Panc1 (cell line): ENCODE measurements at regions not wholly inside any gene's neighbourhood (a gene's known extent, or its start where the extent isn't known, plus 50 kb on each side); places are given as distances from the start of the nearest gene placed in this dataset.

Source experiments
- ATAC-seq: fragments of 200-7000 bp; cut with Tn5 transposase; 2 replicates; pipeline ENCODE4 v1.9.1; 2020; ENCODE audit warnings: mild to moderate bottlenecking, moderate library complexity
- BruUV-seq: library from RNA; stranded (reverse); fragments of 400-500 nt; replicated peaks from 2 replicates; lab custom pipeline; 2021; lab: Mats Ljungman, UMichigan
- CTCF ChIA-PET: fragments of 300-600 bp; sonication (Branson Sonifier 250); formaldehyde crosslinking; loops from one replicate; lab custom pipeline; 2022; ENCODE audit warnings: antibody characterized with exemption; lab: Charles Lee
- POLR2A ChIA-PET: fragments of 300-600 bp; sonication (Branson Sonifier 250); formaldehyde crosslinking; loops from one replicate; lab custom pipeline; 2022; ENCODE audit warnings: antibody characterized with exemption; lab: Charles Lee
- DNase-seq: peaks from one replicate; pipeline ENCODE4 v3.0.0-alpha.2; 2010; ENCODE audit warnings: low read depth, low spot score
- H3K27ac ChIP-seq: 2 replicates; pipeline ENCODE4 v1.5.1; 2011; ENCODE audit warnings: mild to moderate bottlenecking, low read length, inconsistent platforms
- H3K27me3 ChIP-seq: fragments of 200-500 bp; sonication (Bioruptor generic); 2 replicates; pipeline ENCODE4 v1.6.0; 2014; ENCODE audit warnings: low read length, inconsistent platforms; ENCODE audit not compliant: control insufficient read depth, insufficient read depth
- H3K36me3 ChIP-seq: fragments of 200-500 bp; sonication (Bioruptor generic); 2 replicates; pipeline ENCODE4 v1.5.1; 2014; ENCODE audit warnings: inconsistent platforms, mild to moderate bottlenecking, low read length, moderate library complexity; ENCODE audit not compliant: control insufficient read depth, insufficient read depth
- H3K4me1 ChIP-seq: 2 replicates; pipeline ENCODE4 v1.5.1; 2011; ENCODE audit warnings: inconsistent platforms, mild to moderate bottlenecking, low read length, moderate library complexity; ENCODE audit not compliant: control insufficient read depth, insufficient read depth
- H3K4me3 ChIP-seq, 2 experiments: 2 replicates each; pipeline ENCODE4 v1.5.1; 2011 to 2012; ENCODE audit warnings: low read depth in 2 of 2, low read length in 2 of 2, mild to moderate bottlenecking in 2 of 2, inconsistent platforms in 1 of 2, moderate library complexity in 1 of 2
- H3K9me3 ChIP-seq: fragments of 200-500 bp; sonication (Bioruptor generic); 2 replicates; pipeline ENCODE4 v1.5.1; 2014; ENCODE audit warnings: low read depth, mild to moderate bottlenecking, inconsistent platforms, low read length, moderate library complexity; ENCODE audit not compliant: control insufficient read depth, insufficient read depth
- CTCF ChIP-seq: fragments of 450-650 bp; IDR thresholded peaks from 2 replicates; pipeline ENCODE4 v1.5.1; 2017; ENCODE audit warnings: mild to moderate bottlenecking
- POLR2AphosphoS5 ChIP-seq: IDR thresholded peaks from 2 replicates; pipeline ENCODE4 v1.6.1; 2012; ENCODE audit warnings: mild to moderate bottlenecking, low read depth, low read length, moderate library complexity
- REST ChIP-seq, 2 experiments: IDR thresholded peaks; 2 replicates each; pipeline ENCODE4 v1.6.1; 2011 to 2012; ENCODE audit warnings: low read depth in 2 of 2, control low read depth in 1 of 2, low read length in 1 of 2, mild to moderate bottlenecking in 1 of 2, moderate library complexity in 1 of 2; ENCODE audit not compliant: insufficient read depth in 1 of 2
- SIN3A ChIP-seq: IDR thresholded peaks from 2 replicates; pipeline ENCODE4 v1.6.1; 2012; ENCODE audit warnings: low read depth, mild to moderate bottlenecking, low read length, moderate library complexity, borderline replicate concordance; ENCODE audit not compliant: insufficient read depth
- TCF7L2 ChIP-seq: IDR thresholded peaks from 2 replicates; pipeline ENCODE4 v1.6.1; 2011; ENCODE audit warnings: mild to moderate bottlenecking, low read depth, low read length, inconsistent platforms
- in situ Hi-C: cut with HindIII; loops from 2 replicates; pipeline ENCODE4 v1.10.0; 2016; ENCODE audit warnings: low sequenced_read_pairs, low pct_unique_long_range_greater_than_20kb
- intact Hi-C: fragments of 100-400 bp; cut with micrococcal nuclease; formaldehyde crosslinking; loops from one replicate; pipeline ENCODE4 v1.10.0; 2022; ENCODE audit not compliant: unreplicated experiment

GRCh38 chr13:87884884-87885283 lies 213.7 kb downstream of the SLITRK5 start:
- H3K4me1 ChIP-seq, result no peaks in the 10 kb centered on the region
- H3K36me3 ChIP-seq, result no peaks in the 10 kb centered on the region
- no peaks in the 10 kb centered on the region for H3K27me3 ChIP-seq
- BruUV-seq, result no TSS peak
- no peak overlapping the region for H3K27ac ChIP-seq
- no peaks in the 10 kb centered on the region for H3K9me3 ChIP-seq
- ATAC-seq (no peak), DNase-seq (no peak)
- in situ Hi-C loops (no loop called here), intact Hi-C loops (no loop called here)
- ChIA-PET CTCF (no interaction called here), POLR2A (no interaction called here)
- no peak overlapping the region for H3K4me3 ChIP-seq
- TF ChIP-seq POLR2AphosphoS5 (no peak), REST (IDR thresholded peaks at IDR 0.05; ENCODE audit: insufficient read depth in 1 of 2, low read depth in 2 of 2, low read length in 1 of 2) (no peak), CTCF (no peak), TCF7L2 (no peak), SIN3A (no peak)

GRCh38 chr13:87887459-87888123 lies 216.4 kb downstream of the SLITRK5 start:
- ChIA-PET CTCF (no interaction called here), POLR2A (interaction anchor here (0.6 kb wide), 1 partner anchor 15 kb away, joined by 6 read pairs; no protein-coding TSS in a partner anchor)
- intact Hi-C loops, result no loop called here
- no peak overlapping the region for H3K27ac ChIP-seq
- H3K27me3 ChIP-seq, result no peaks in the 10 kb centered on the region
- H3K36me3 ChIP-seq, result no peaks in the 10 kb centered on the region
- in situ Hi-C loops, result no loop called here
- no peaks in the 10 kb centered on the region for H3K4me1 ChIP-seq
- DNase-seq (no peak), ATAC-seq (no peak)
- no peak overlapping the region for H3K4me3 ChIP-seq
- BruUV-seq, result no TSS peak
- no peak for TF ChIP-seq TCF7L2
- TF ChIP-seq CTCF, result no peak
- no peak for TF ChIP-seq REST (IDR thresholded peaks at IDR 0.05; ENCODE audit: insufficient read depth in 1 of 2, low read depth in 2 of 2, low read length in 1 of 2)
- no peak for TF ChIP-seq POLR2AphosphoS5
- no peak for TF ChIP-seq SIN3A
- no peaks in the 10 kb centered on the region for H3K9me3 ChIP-seq
